H1 (cell line): ENCODE measurements at regions not wholly inside any gene's neighbourhood (a gene's known extent, or its start where the extent isn't known, plus 50 kb on each side); places are given as distances from the start of the nearest gene placed in this dataset.
A peak's percentile ranks its signal among the peaks of the same experiment; 100 is the strongest.

Experiments used
- CTCF ChIA-PET: fragments of 300-600 bp; sonication (Branson Sonifier 250); formaldehyde crosslinking; loops from one replicate; lab custom pipeline; 2021; ENCODE audit not compliant: partially characterized antibody; lab: Charles Lee
- POLR2A ChIA-PET: fragments of 300-600 bp; sonication (Branson Sonifier 250); formaldehyde crosslinking; loops from one replicate; lab custom pipeline; 2021; ENCODE audit warnings: inconsistent platforms; ENCODE audit not compliant: partially characterized antibody; lab: Charles Lee
- DNase-seq, 2 experiments: peaks; one replicate each; pipeline versions ENCODE4 v3.0.0 to v3.0.0-alpha.2; 2010 to 2022; ENCODE audit warnings: low spot score in 2 of 2, low read depth in 1 of 2, mixed read lengths in 1 of 2
- FAIRE-seq: peaks from 2 replicates; lab custom pipeline; 2011; peaks lifted over from hg19 to GRCh38; lab: Jason Lieb, UNC
- H2AFZ ChIP-seq: 2 replicates; pipeline ENCODE4 v1.8.1; 2012; ENCODE audit warnings: low read length, inconsistent platforms
- H2AK5ac ChIP-seq: 2 replicates; pipeline ENCODE4 v1.6.1; 2013; ENCODE audit warnings: low read depth, low read length
- H2BK120ac ChIP-seq: replicated peaks from 2 replicates; pipeline ENCODE3; 2013; ENCODE audit warnings: low read depth, low read length, inconsistent platforms
- H2BK12ac ChIP-seq: 2 replicates; pipeline ENCODE4 v1.6.1; 2013; ENCODE audit warnings: low read depth, low read length
- H2BK15ac ChIP-seq: 2 replicates; pipeline ENCODE4 v1.6.1; 2013; ENCODE audit warnings: low read length
- H2BK20ac ChIP-seq: 2 replicates; pipeline ENCODE4 v1.6.1; 2013; ENCODE audit warnings: low read length
- H2BK5ac ChIP-seq: 2 replicates; pipeline ENCODE4 v1.6.1; 2013; ENCODE audit warnings: low read depth, low read length
- H3K14ac ChIP-seq: 2 replicates; pipeline ENCODE4 v1.6.1; 2013; ENCODE audit warnings: inconsistent platforms; ENCODE audit not compliant: insufficient read length
- H3K18ac ChIP-seq: 2 replicates; pipeline ENCODE4 v1.6.1; 2013; ENCODE audit warnings: low read length; ENCODE audit errors: extremely low read depth
- H3K23ac ChIP-seq: 2 replicates; pipeline ENCODE4 v1.6.1; 2013; ENCODE audit warnings: inconsistent platforms; ENCODE audit not compliant: insufficient read length
- H3K23me2 ChIP-seq: 2 replicates; pipeline ENCODE4 v1.6.1; 2013; ENCODE audit warnings: low read depth, low read length
- H3K27ac ChIP-seq: 2 replicates; pipeline ENCODE4 v1.6.1; 2011; ENCODE audit warnings: low read depth, low read length, inconsistent platforms
- H3K27me3 ChIP-seq, 4 experiments: replicated peaks in 1 of 4; 1 replicate in 1 of 4; 2 replicates in 3 of 4; pipeline versions ENCODE4 v1.6.1 to v1.8.1; 2011 to 2013; ENCODE audit warnings: low read length in 3 of 4, mild to moderate bottlenecking in 3 of 4, inconsistent platforms in 2 of 4, mixed read lengths in 2 of 4, moderate library complexity in 1 of 4; ENCODE audit not compliant: control insufficient read depth in 3 of 4, insufficient read depth in 3 of 4; ENCODE audit errors: extremely low read depth in 1 of 4
- H3K36me3 ChIP-seq, 4 experiments: 2 replicates each; pipeline versions ENCODE4 v1.6.1 to v1.8.1; 2011 to 2013; ENCODE audit warnings: mild to moderate bottlenecking in 4 of 4, low read length in 3 of 4, moderate library complexity in 2 of 4, control low read depth in 1 of 4, inconsistent platforms in 1 of 4; ENCODE audit not compliant: insufficient read depth in 4 of 4, control insufficient read depth in 2 of 4
- H3K4ac ChIP-seq: replicated peaks from 2 replicates; pipeline ENCODE3; 2013; ENCODE audit warnings: low read length, low read depth, mixed read lengths, inconsistent platforms; ENCODE audit not compliant: insufficient read length
- H3K4me1 ChIP-seq, 4 experiments: replicated peaks in 1 of 4; 1 replicate in 1 of 4; 2 replicates in 3 of 4; pipeline versions ENCODE4 v1.6.1 to v1.8.1; 2011 to 2013; ENCODE audit warnings: low read length in 3 of 4, inconsistent platforms in 2 of 4, mixed read lengths in 1 of 4; ENCODE audit not compliant: insufficient read depth in 4 of 4, control insufficient read depth in 3 of 4
- H3K4me2 ChIP-seq, 2 experiments: 2 replicates each; pipeline versions ENCODE4 v1.6.1 to v1.8.1; 2011 to 2013; ENCODE audit warnings: low read depth in 2 of 2, low read length in 2 of 2, control low read depth in 1 of 2, inconsistent platforms in 1 of 2, mild to moderate bottlenecking in 1 of 2; ENCODE audit not compliant: insufficient read depth in 1 of 2
- H3K4me3 ChIP-seq, 4 experiments: fragments of 200-600, 300-600 bp in 1 of 4; sonication (generic), shearing (Covaris generic), sonication (Bioruptor Twin) in 1 of 4; 2 replicates each; pipeline versions ENCODE4 v1.5.1 to v1.8.1; 2011 to 2016; ENCODE audit warnings: low read length in 4 of 4, low read depth in 3 of 4, control low read depth in 2 of 4, inconsistent platforms in 2 of 4, mild to moderate bottlenecking in 2 of 4, mixed read lengths in 1 of 4, moderate library complexity in 1 of 4; ENCODE audit not compliant: insufficient read depth in 2 of 4; ENCODE audit errors: extremely low read depth in 1 of 4
- H3K56ac ChIP-seq: replicated peaks from 2 replicates; pipeline ENCODE3; 2013; ENCODE audit warnings: low read depth, mild to moderate bottlenecking, mixed read lengths, low read length, inconsistent platforms; ENCODE audit not compliant: insufficient read length
- H3K79me1 ChIP-seq: 2 replicates; pipeline ENCODE4 v1.6.1; 2013; ENCODE audit warnings: low read depth, low read length, control low read depth
- H3K79me2 ChIP-seq, 2 experiments: 2 replicates each; pipeline versions ENCODE4 v1.6.1 to v1.8.1; 2012 to 2013; ENCODE audit warnings: low read length in 2 of 2, mild to moderate bottlenecking in 2 of 2, inconsistent platforms in 1 of 2; ENCODE audit not compliant: insufficient read depth in 2 of 2, control insufficient read depth in 1 of 2
- H3K9ac ChIP-seq, 4 experiments: replicated peaks in 1 of 4; 1 replicate in 1 of 4; 2 replicates in 3 of 4; pipeline versions ENCODE4 v1.6.1 to v1.8.1; 2011 to 2013; ENCODE audit warnings: low read depth in 3 of 4, low read length in 3 of 4, control low read depth in 2 of 4, mild to moderate bottlenecking in 2 of 4, moderate library complexity in 2 of 4, inconsistent platforms in 1 of 4; ENCODE audit errors: extremely low read depth in 1 of 4
- H3K9me3 ChIP-seq, 2 experiments: 2 replicates each; pipeline versions ENCODE4 v1.6.1 to v1.8.1; 2012 to 2013; ENCODE audit warnings: mild to moderate bottlenecking in 2 of 2, moderate library complexity in 2 of 2, control low read depth in 1 of 2, inconsistent platforms in 1 of 2, low read depth in 1 of 2, low read length in 1 of 2, mixed read lengths in 1 of 2; ENCODE audit not compliant: insufficient read depth in 2 of 2
- H4K20me1 ChIP-seq, 2 experiments: replicated peaks in 1 of 2; 2 replicates each; pipeline versions ENCODE3 to v1.8.1; 2011 to 2013; ENCODE audit warnings: inconsistent platforms in 2 of 2, low read length in 2 of 2, mild to moderate bottlenecking in 1 of 2; ENCODE audit not compliant: insufficient read depth in 2 of 2, control insufficient read depth in 1 of 2
- H4K5ac ChIP-seq: 2 replicates; pipeline ENCODE4 v1.6.1; 2013; ENCODE audit warnings: low read length, low read depth, mixed read lengths, inconsistent platforms; ENCODE audit not compliant: insufficient read length
- H4K8ac ChIP-seq: 2 replicates; pipeline ENCODE4 v1.8.0; 2013; ENCODE audit warnings: mild to moderate bottlenecking, moderate library complexity, low read length, inconsistent platforms; ENCODE audit not compliant: insufficient read depth; ENCODE audit errors: extremely low read depth
- H4K91ac ChIP-seq: replicated peaks from 2 replicates; pipeline ENCODE3; 2013; ENCODE audit warnings: low read length, mixed read lengths, inconsistent platforms; ENCODE audit not compliant: insufficient read length
- BCL11A ChIP-seq, 2 experiments: IDR thresholded peaks; one replicate each; pipeline ENCODE4 v1.6.1; 2011; ENCODE audit warnings: low read depth in 2 of 2, low read length in 2 of 2, mild to moderate bottlenecking in 2 of 2
- KDM1A ChIP-seq: fragments of 200-600, 300-600 bp; sonication (generic); IDR thresholded peaks from 2 replicates; pipeline ENCODE4 v1.7.1; 2016; ENCODE audit warnings: mild to moderate bottlenecking, low read length, borderline replicate concordance
- NANOG ChIP-seq: IDR thresholded peaks from 2 replicates; pipeline ENCODE4 v1.6.1; 2011; ENCODE audit warnings: low read length, low read depth, mild to moderate bottlenecking, inconsistent platforms; ENCODE audit not compliant: insufficient read depth, poor library complexity, severe bottlenecking
- RAD21 ChIP-seq, 2 experiments: IDR thresholded peaks in 1 of 2; conservative IDR thresholded peaks in 1 of 2; 2 replicates each; pipeline ENCODE4 v1.6.1; 2011; ENCODE audit warnings: low read depth in 2 of 2, low read length in 2 of 2, improper control_type of control experiment in 1 of 2, inconsistent platforms in 1 of 2, mild to moderate bottlenecking in 1 of 2, moderate library complexity in 1 of 2
- RNF2 ChIP-seq: fragments of 200-900, 300-1000 bp; sonication (generic); IDR thresholded peaks from 2 replicates; pipeline ENCODE4 v1.7.1; 2016; ENCODE audit warnings: borderline replicate concordance, low read depth, mild to moderate bottlenecking, antibody characterized with exemption, low read length; ENCODE audit not compliant: poor library complexity, severe bottlenecking; ENCODE audit errors: missing control alignments
- SAP30 ChIP-seq: fragments of 300-600 bp; sonication (generic); IDR thresholded peaks from 2 replicates; pipeline ENCODE4 v1.7.1; 2012; ENCODE audit warnings: low read length, moderate library complexity, mild to moderate bottlenecking, inconsistent platforms; ENCODE audit not compliant: insufficient read depth, insufficient replicate concordance
- WGBS, 2 experiments: shearing (Covaris generic) in 1 of 2; methylation state at CpG; one replicate each; pipeline versions ENCODE4 v1.1.6 to v1.1.7; 2013 to 2015; ENCODE audit warnings: low lambda C conversion rate in 2 of 2, mixed read lengths in 2 of 2, inconsistent platforms in 1 of 2, low coverage in 1 of 2, missing lambda C conversion rate in 1 of 2; ENCODE audit not compliant: insufficient replicate concordance in 2 of 2, insufficient coverage in 1 of 2, insufficient read length in 1 of 2; ENCODE audit errors: extremely low coverage in 1 of 2, missing lambda C conversion rate in 1 of 2; 5-methylcytosine and 5-hydroxymethylcytosine counted together

DNA sequence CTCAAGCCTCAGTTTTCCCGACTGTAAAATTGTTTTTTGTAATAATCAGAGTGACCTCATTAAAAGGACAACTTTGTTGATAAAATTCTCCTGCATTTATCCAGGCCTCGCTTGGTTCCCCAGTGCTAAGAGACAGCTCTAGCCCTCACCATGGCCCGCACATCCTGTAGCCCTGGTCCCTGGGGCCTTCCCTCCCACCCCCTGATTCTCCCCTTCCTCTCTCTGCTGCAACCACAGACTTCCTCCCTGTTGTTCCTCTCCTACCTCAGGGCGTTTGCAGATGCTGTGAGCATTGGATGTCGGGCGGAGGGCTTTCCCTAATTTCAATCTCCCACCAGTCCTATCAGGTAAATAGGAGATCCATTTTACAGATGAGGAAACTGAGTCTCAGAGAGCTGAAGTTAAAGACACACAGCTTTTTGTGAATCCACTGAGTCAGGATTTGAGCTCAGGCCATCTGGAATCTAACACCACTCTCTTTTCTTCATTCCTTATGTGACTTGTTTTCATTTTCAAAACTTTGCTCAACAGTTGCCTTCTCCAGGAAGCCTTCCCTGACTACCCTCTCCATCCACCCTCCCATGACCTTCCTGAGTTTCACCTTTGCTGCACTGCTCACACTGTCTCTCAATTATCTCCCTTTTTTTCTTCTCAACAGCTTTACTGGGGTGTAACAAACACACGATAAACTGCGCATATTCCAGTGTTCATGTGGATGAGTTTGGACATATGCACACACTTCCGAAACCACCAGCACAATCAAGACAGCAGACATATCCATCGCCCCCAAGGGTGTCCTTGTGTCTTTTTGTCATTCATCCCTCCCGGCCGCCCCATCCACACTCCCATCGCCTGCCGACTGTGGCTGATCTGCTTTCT is 107.1 kb downstream of the CEBPB start:
- Histone ChIP-seq H4K91ac (no peak overlapping the region), H3K56ac (no peak overlapping the region), H3K23ac (no peak overlapping the region), H3K4ac (no peak overlapping the region), H3K4me3 (no peak overlapping the region), H3K27ac (no peak overlapping the region), H4K8ac (no peak overlapping the region), H3K4me2 (no peak overlapping the region), H2BK12ac (no peak overlapping the region), H3K14ac (no peak overlapping the region), H2BK5ac (no peak overlapping the region), H2BK20ac (no peak overlapping the region), H2AK5ac (no peak overlapping the region), H2BK120ac (no peak overlapping the region), H3K9me3 (no peaks in the 10 kb centered on the region), H4K5ac (no peak overlapping the region), H3K4me1 (peaks cover 0 to 2% (median 0%) of the 10 kb centered on the region in 4 experiments; a peak in 1 of 7 replicates), H3K36me3 (no peaks in the 10 kb centered on the region), H3K9ac (no peak overlapping the region), H2AFZ (no peak overlapping the region), H3K23me2 (peaks cover 7% of the 10 kb centered on the region; the same call in 1 of the 2 replicates), H2BK15ac (no peak overlapping the region), H3K18ac (no peak overlapping the region), H3K27me3 (no peaks in the 10 kb centered on the region), H3K79me2 (no peaks in the 10 kb centered on the region), H4K20me1 (no peaks in the 10 kb centered on the region), H3K79me1 (no peaks in the 10 kb centered on the region)
- CTCF ChIA-PET: interaction anchor here (0.9 to 7.0 kb wide), 9 partner anchors 8 to 165 kb away, joined by 3 to 61 read pairs (median 3); partner anchors contain the start of gene CEBPB
- POLR2A ChIA-PET: interaction anchor here (2.4 kb wide), 1 partner anchor 10 kb away, joined by 8 read pairs; no protein-coding TSS in a partner anchor
- TF ChIP-seq RAD21 (IDR thresholded peaks at IDR 0.05 in 1 of 2, conservative IDR thresholded peaks at IDR 0.05 in 1 of 2; ENCODE audit: low read depth in 2 of 2, low read length in 2 of 2) (no peak), BCL11A (IDR thresholded peaks at IDR 0.05; ENCODE audit: low read depth in 2 of 2, low read length in 2 of 2) (no peak), RNF2 (no peak), KDM1A (peak; percentile 78; the same call in 1 of the 2 replicates), NANOG (no peak), SAP30 (no peak)
- WGBS, 2 experiments: 83% methylated on average over 14 of the region's 14 CpGs; no CpG with 5 or more reads in 1 of the 2 experiments
- FAIRE-seq (no peak), DNase-seq (no peak)
